HEK293 (cell line): ENCODE measurements at regions not wholly inside any gene's neighbourhood (a gene's known extent, or its start where the extent isn't known, plus 50 kb on each side); places are given as distances from the start of the nearest gene placed in this dataset.
A peak's percentile ranks its signal among the peaks of the same experiment; 100 is the strongest.

ENCODE experiments used
- CTCF ChIA-PET: fragments of 350-600 bp; formaldehyde crosslinking; extraction: SDS; loops from one replicate; lab custom pipeline; 2021; ENCODE audit warnings: antibody characterized with exemption; lab: Yijun Ruan, JAX
- POLR2A ChIA-PET: fragments of 300-600 bp; formaldehyde crosslinking; extraction: SDS; loops from one replicate; lab custom pipeline; 2020; ENCODE audit warnings: antibody characterized with exemption, inconsistent platforms; lab: Yijun Ruan, JAX
- H3K27ac ChIP-seq: fragments of 200-500 bp; sonication (Bioruptor generic); 2 replicates; pipeline ENCODE4 v1.5.1; 2014; ENCODE audit warnings: low read depth, low read length, control low read depth, inconsistent platforms; ENCODE audit errors: extremely low read depth
- H3K36me3 ChIP-seq, 2 experiments: fragments of 200-500 bp in 1 of 2; sonication (Bioruptor generic) in 1 of 2; 1 replicate in 1 of 2; 2 replicates in 1 of 2; pipeline ENCODE4 v1.5.1; 2014 to 2017; ENCODE audit warnings: inconsistent platforms in 2 of 2, low read length in 2 of 2; ENCODE audit not compliant: control insufficient read depth in 2 of 2, insufficient read depth in 1 of 2
- H3K4me1 ChIP-seq: fragments of 200-500 bp; sonication (Bioruptor generic); 2 replicates; pipeline ENCODE4 v1.5.1; 2014; ENCODE audit warnings: mild to moderate bottlenecking, low read length, inconsistent platforms; ENCODE audit not compliant: control insufficient read depth, insufficient read depth
- H3K4me3 ChIP-seq: 2 replicates; pipeline ENCODE4 v1.5.1; 2011; ENCODE audit warnings: low read depth, mild to moderate bottlenecking, control low read depth, low read length, moderate library complexity
- H3K9me3 ChIP-seq: fragments of 200-500 bp; sonication (Bioruptor generic); 2 replicates; pipeline ENCODE4 v1.5.1; 2014; ENCODE audit warnings: low read depth, low read length, inconsistent platforms; ENCODE audit not compliant: control insufficient read depth, insufficient read depth
- GLI2 ChIP-seq: fragments of 450-650 bp; formaldehyde crosslinking; IDR thresholded peaks from 2 replicates; pipeline ENCODE4; 2017; ENCODE audit warnings: missing biosample characterization, missing genetic modification characterization, low read depth, borderline replicate concordance
- HIC1 ChIP-seq: fragments of 450-650 bp; formaldehyde crosslinking; IDR thresholded peaks from 2 replicates; pipeline ENCODE4 v1.5.1; 2016; ENCODE audit warnings: missing biosample characterization, missing genetic modification characterization
- KLF1 ChIP-seq: fragments of 450-650 bp; formaldehyde crosslinking; IDR thresholded peaks from 2 replicates; pipeline ENCODE4 v1.5.1; 2016; ENCODE audit warnings: missing biosample characterization, missing genetic modification characterization
- OSR2 ChIP-seq: fragments of 450-650 bp; formaldehyde crosslinking; IDR thresholded peaks from 2 replicates; pipeline ENCODE4 v1.5.1; 2016; ENCODE audit warnings: missing biosample characterization, missing genetic modification characterization
- PRDM1 ChIP-seq: fragments of 450-650 bp; formaldehyde crosslinking; IDR thresholded peaks from 2 replicates; pipeline ENCODE4; 2016; ENCODE audit warnings: missing biosample characterization, missing genetic modification characterization
- SALL2 ChIP-seq: fragments of 450-650 bp; formaldehyde crosslinking; IDR thresholded peaks from 2 replicates; pipeline ENCODE4 v1.5.0; 2017; ENCODE audit warnings: missing biosample characterization, mild to moderate bottlenecking, missing genetic modification characterization, borderline replicate concordance
- SP7 ChIP-seq: fragments of 450-650 bp; formaldehyde crosslinking; IDR thresholded peaks from 2 replicates; pipeline ENCODE4 v1.5.1; 2016; ENCODE audit warnings: missing biosample characterization, missing genetic modification characterization
- ZBTB17 ChIP-seq: fragments of 450-650 bp; formaldehyde crosslinking; IDR thresholded peaks from 2 replicates; pipeline ENCODE4 v1.5.1; 2016; ENCODE audit warnings: missing biosample characterization, missing genetic modification characterization
- ZEB2 ChIP-seq: fragments of 450-650 bp; formaldehyde crosslinking; IDR thresholded peaks from 2 replicates; pipeline ENCODE4 v1.5.1; 2016; ENCODE audit warnings: missing biosample characterization, missing genetic modification characterization
- ZFP69B ChIP-seq: fragments of 450-650 bp; formaldehyde crosslinking; IDR thresholded peaks from 2 replicates; pipeline ENCODE4 v1.5.1; 2016; ENCODE audit warnings: missing biosample characterization, missing genetic modification characterization
- ZNF138 ChIP-seq: fragments of 450-650 bp; formaldehyde crosslinking; IDR thresholded peaks from 2 replicates; pipeline ENCODE4 v1.5.1; 2016; ENCODE audit warnings: missing biosample characterization, missing genetic modification characterization, borderline replicate concordance
- ZNF169 ChIP-seq: fragments of 450-650 bp; formaldehyde crosslinking; IDR thresholded peaks from 2 replicates; pipeline ENCODE4 v1.5.1; 2016; ENCODE audit warnings: missing biosample characterization, missing genetic modification characterization
- ZNF214 ChIP-seq: fragments of 450-650 bp; formaldehyde crosslinking; IDR thresholded peaks from 2 replicates; pipeline ENCODE4 v1.5.1; 2017; ENCODE audit warnings: missing biosample characterization, mild to moderate bottlenecking, missing genetic modification characterization, borderline replicate concordance
- ZNF24 ChIP-seq: fragments of 450-650 bp; formaldehyde crosslinking; IDR thresholded peaks from 2 replicates; pipeline ENCODE4 v1.5.1; 2016; ENCODE audit warnings: missing biosample characterization, missing genetic modification characterization
- ZNF302 ChIP-seq: fragments of 450-650 bp; formaldehyde crosslinking; IDR thresholded peaks from 2 replicates; pipeline ENCODE4 v1.5.1; 2016; ENCODE audit warnings: missing biosample characterization, missing genetic modification characterization, low read depth
- ZNF394 ChIP-seq: fragments of 450-650 bp; formaldehyde crosslinking; IDR thresholded peaks from 2 replicates; pipeline ENCODE4 v1.5.1; 2016; ENCODE audit warnings: missing biosample characterization, missing genetic modification characterization, mild to moderate bottlenecking, moderate library complexity, borderline replicate concordance
- ZNF433 ChIP-seq: fragments of 450-650 bp; formaldehyde crosslinking; IDR thresholded peaks from 2 replicates; pipeline ENCODE4 v1.5.1; 2016; ENCODE audit warnings: missing biosample characterization, missing genetic modification characterization, low read depth
- ZNF530 ChIP-seq: fragments of 450-650 bp; formaldehyde crosslinking; IDR thresholded peaks from 2 replicates; pipeline ENCODE4 v1.5.1; 2016; ENCODE audit warnings: low read depth, missing biosample characterization, missing genetic modification characterization
- ZNF561 ChIP-seq: fragments of 450-650 bp; IDR thresholded peaks from 2 replicates; pipeline ENCODE4 v1.5.1; 2018; ENCODE audit warnings: missing biosample characterization, missing genetic modification characterization, borderline replicate concordance
- ZNF621 ChIP-seq: fragments of 450-650 bp; formaldehyde crosslinking; IDR thresholded peaks from 2 replicates; pipeline ENCODE4 v1.5.1; 2017; ENCODE audit warnings: missing biosample characterization, missing genetic modification characterization
- ZNF660 ChIP-seq: fragments of 450-650 bp; IDR thresholded peaks from 2 replicates; pipeline ENCODE4 v1.5.1; 2018; ENCODE audit warnings: missing biosample characterization, mild to moderate bottlenecking, missing genetic modification characterization
- ZNF791 ChIP-seq: fragments of 450-650 bp; formaldehyde crosslinking; IDR thresholded peaks from 2 replicates; pipeline ENCODE4 v1.5.1; 2016; ENCODE audit warnings: missing biosample characterization, missing genetic modification characterization
- ZNF837 ChIP-seq: fragments of 450-650 bp; formaldehyde crosslinking; IDR thresholded peaks from 2 replicates; pipeline ENCODE4 v1.5.1; 2016; ENCODE audit warnings: missing biosample characterization, missing genetic modification characterization
- TF ChIP-seq, protein P1 (sequence below): fragments of 450-650 bp; formaldehyde crosslinking; IDR thresholded peaks from 2 replicates; pipeline ENCODE4 v1.5.1; 2017; ENCODE audit warnings: missing biosample characterization, missing genetic modification characterization
- TF ChIP-seq, protein P2 (sequence below): fragments of 450-650 bp; formaldehyde crosslinking; conservative IDR thresholded peaks from 2 replicates; pipeline ENCODE4 v1.5.1; 2016; ENCODE audit warnings: low read depth, missing biosample characterization, missing genetic modification characterization

GRCh38 chr5:125294844-125295243 is 548.4 kb upstream of the ZNF608 start:
- H3K9me3 ChIP-seq, result no peaks in the 10 kb centered on the region
- H3K4me3 ChIP-seq, result no peak overlapping the region
- H3K4me1 ChIP-seq, result peaks cover 21% of the 10 kb centered on the region
- H3K36me3 ChIP-seq, result no peaks in the 10 kb centered on the region
- ChIA-PET POLR2A (no interaction called here), CTCF (no interaction called here)
- TF ChIP-seq ZNF24 (tag by site-specific recombination) (no peak), ZNF214 (no peak), KLF1 (tag by site-specific recombination) (no peak), ZBTB17 (tag by site-specific recombination) (0 out of 2 replicates have a peak, but pooled peaks have one; percentile 22), ZNF394 (tag by site-specific recombination) (no peak), ZFP69B (tag by site-specific recombination) (no peak), ZNF791 (no peak), ZNF169 (tag by site-specific recombination) (no peak)
- TF ChIP-seq, protein P1, sequence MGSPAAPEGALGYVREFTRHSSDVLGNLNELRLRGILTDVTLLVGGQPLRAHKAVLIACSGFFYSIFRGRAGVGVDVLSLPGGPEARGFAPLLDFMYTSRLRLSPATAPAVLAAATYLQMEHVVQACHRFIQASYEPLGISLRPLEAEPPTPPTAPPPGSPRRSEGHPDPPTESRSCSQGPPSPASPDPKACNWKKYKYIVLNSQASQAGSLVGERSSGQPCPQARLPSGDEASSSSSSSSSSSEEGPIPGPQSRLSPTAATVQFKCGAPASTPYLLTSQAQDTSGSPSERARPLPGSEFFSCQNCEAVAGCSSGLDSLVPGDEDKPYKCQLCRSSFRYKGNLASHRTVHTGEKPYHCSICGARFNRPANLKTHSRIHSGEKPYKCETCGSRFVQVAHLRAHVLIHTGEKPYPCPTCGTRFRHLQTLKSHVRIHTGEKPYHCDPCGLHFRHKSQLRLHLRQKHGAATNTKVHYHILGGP, result peak; percentile 89
- no peak overlapping the region for H3K27ac ChIP-seq

- H3K36me3 ChIP-seq, result no peaks in the 10 kb centered on the region
- peaks cover 21% of the 10 kb centered on the region for H3K4me1 ChIP-seq
- ChIA-PET CTCF (interaction anchor here (0.6 kb wide), 1 partner anchor 515 kb away, joined by 3 read pairs; no protein-coding TSS in a partner anchor), POLR2A (no interaction called here)
- H3K9me3 ChIP-seq, result no peaks in the 10 kb centered on the region
- no peak overlapping the region for H3K4me3 ChIP-seq
- TF ChIP-seq ZNF660 (tag by site-specific recombination), result 0 out of 2 replicates have a peak, but pooled peaks have one; percentile 16
- TF ChIP-seq SP7 (tag by site-specific recombination), result peak; percentile 38; the same call in 1 of the 2 replicates
- no peak for TF ChIP-seq GLI2 (tag by site-specific recombination)
- no peak overlapping the region for H3K27ac ChIP-seq
Observed at GRCh38 chr5:125295405-125295872, 549.0 kb upstream of the ZNF608 start.

GRCh38 chr5:125298258-125298657 is 551.8 kb upstream of the ZNF608 start:
- no peak overlapping the region; the same call in 1 of the 2 replicates for H3K27ac ChIP-seq
- ChIA-PET CTCF (no interaction called here), POLR2A (no interaction called here)
- H3K36me3 ChIP-seq, result no peaks in the 10 kb centered on the region
- peaks cover 29% of the 10 kb centered on the region for H3K4me1 ChIP-seq
- no peak overlapping the region for H3K4me3 ChIP-seq
- no peaks in the 10 kb centered on the region for H3K9me3 ChIP-seq
- TF ChIP-seq HIC1 (tag by site-specific recombination), result no peak
- TF ChIP-seq ZNF138, result no peak
- TF ChIP-seq ZNF561 (tag by site-specific recombination), result no peak
- 0 out of 2 replicates have a peak, but pooled peaks have one; percentile 43 for TF ChIP-seq SALL2
- peak; percentile 69 for TF ChIP-seq PRDM1 (tag by site-specific recombination)
- TF ChIP-seq OSR2 (tag by site-specific recombination), result 0 out of 2 replicates have a peak, but pooled peaks have one; percentile 21
- no peak for TF ChIP-seq ZNF621 (tag by site-specific recombination)
- TF ChIP-seq ZNF302 (tag by site-specific recombination), result no peak
- TF ChIP-seq, protein P2, sequence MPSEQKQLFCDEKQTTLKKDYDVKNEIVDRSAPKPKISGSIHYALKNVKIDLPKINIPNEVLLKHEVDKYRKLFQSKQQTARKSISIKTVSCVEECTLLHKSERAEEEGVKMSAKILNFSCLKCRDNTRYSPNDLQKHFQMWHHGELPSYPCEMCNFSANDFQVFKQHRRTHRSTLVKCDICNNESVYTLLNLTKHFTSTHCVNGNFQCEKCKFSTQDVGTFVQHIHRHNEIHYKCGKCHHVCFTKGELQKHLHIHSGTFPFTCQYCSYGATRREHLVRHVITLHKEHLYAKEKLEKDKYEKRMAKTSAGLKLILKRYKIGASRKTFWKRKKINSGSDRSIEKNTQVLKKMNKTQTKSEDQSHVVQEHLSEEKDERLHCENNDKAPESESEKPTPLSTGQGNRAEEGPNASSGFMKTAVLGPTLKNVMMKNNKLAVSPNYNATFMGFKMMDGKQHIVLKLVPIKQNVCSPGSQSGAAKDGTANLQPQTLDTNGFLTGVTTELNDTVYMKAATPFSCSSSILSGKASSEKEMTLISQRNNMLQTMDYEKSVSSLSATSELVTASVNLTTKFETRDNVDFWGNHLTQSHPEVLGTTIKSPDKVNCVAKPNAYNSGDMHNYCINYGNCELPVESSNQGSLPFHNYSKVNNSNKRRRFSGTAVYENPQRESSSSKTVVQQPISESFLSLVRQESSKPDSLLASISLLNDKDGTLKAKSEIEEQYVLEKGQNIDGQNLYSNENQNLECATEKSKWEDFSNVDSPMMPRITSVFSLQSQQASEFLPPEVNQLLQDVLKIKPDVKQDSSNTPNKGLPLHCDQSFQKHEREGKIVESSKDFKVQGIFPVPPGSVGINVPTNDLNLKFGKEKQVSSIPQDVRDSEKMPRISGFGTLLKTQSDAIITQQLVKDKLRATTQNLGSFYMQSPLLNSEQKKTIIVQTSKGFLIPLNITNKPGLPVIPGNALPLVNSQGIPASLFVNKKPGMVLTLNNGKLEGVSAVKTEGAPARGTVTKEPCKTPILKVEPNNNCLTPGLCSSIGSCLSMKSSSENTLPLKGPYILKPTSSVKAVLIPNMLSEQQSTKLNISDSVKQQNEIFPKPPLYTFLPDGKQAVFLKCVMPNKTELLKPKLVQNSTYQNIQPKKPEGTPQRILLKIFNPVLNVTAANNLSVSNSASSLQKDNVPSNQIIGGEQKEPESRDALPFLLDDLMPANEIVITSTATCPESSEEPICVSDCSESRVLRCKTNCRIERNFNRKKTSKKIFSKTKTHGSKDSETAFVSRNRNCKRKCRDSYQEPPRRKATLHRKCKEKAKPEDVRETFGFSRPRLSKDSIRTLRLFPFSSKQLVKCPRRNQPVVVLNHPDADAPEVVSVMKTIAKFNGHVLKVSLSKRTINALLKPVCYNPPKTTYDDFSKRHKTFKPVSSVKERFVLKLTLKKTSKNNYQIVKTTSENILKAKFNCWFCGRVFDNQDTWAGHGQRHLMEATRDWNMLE (tag by site-specific recombination), result no peak
- TF ChIP-seq ZEB2, result no peak
- TF ChIP-seq ZNF530, result no peak
- TF ChIP-seq ZNF433 (tag by site-specific recombination), result no peak
- TF ChIP-seq ZNF837, result no peak
